ENCODE measurements at regions not wholly inside any gene's neighbourhood (a gene's known extent, or its start where the extent isn't known, plus 50 kb on each side); places are given as distances from the start of the nearest gene placed in this dataset.

- Mint-ChIP-seq H3K36me3 (no peaks in the 10 kb centered on the region), H3K27me3 (no peaks in the 10 kb centered on the region), H3K27ac (no peak overlapping the region), H3K4me1 (no peaks in the 10 kb centered on the region), H3K4me3 (no peak overlapping the region), H3K9me3 (peaks cover 5% of the 10 kb centered on the region)
- no peak for DNase-seq
- CTCF ChIA-PET, result no interaction called here
Observed at GRCh38 chr1:232404981-232405731, 224.8 kb downstream of the SIPA1L2 start.

GRCh38 chr1:232404227-232404626, 225.7 kb downstream of the SIPA1L2 start:
- Mint-ChIP-seq H3K36me3 (no peaks in the 10 kb centered on the region), H3K27me3 (no peaks in the 10 kb centered on the region), H3K4me1 (no peaks in the 10 kb centered on the region), H3K4me3 (no peak overlapping the region), H3K9me3 (peaks cover under 1% of the 10 kb centered on the region), H3K27ac (no peak overlapping the region)
- DNase-seq, result no peak
- CTCF ChIA-PET, result no interaction called here

- Mint-ChIP-seq H3K36me3 (no peaks in the 10 kb centered on the region), H3K9me3 (no peaks in the 10 kb centered on the region), H3K27ac (no peak overlapping the region), H3K27me3 (no peaks in the 10 kb centered on the region), H3K4me1 (no peaks in the 10 kb centered on the region), H3K4me3 (no peak overlapping the region)
- CTCF ChIA-PET, result no interaction called here
- no peak for DNase-seq
Observed at GRCh38 chr1:232403017-232403714, 226.8 kb downstream of the SIPA1L2 start.

- no peak overlapping the region for H3K27ac Mint-ChIP-seq
- H3K36me3 Mint-ChIP-seq, result no peaks in the 10 kb centered on the region
- CTCF ChIA-PET, result no interaction called here
- DNase-seq, result no peak
- H3K27me3 Mint-ChIP-seq, result no peaks in the 10 kb centered on the region
- H3K4me3 Mint-ChIP-seq, result no peak overlapping the region
- H3K4me1 Mint-ChIP-seq, result no peaks in the 10 kb centered on the region
- H3K9me3 Mint-ChIP-seq, result no peaks in the 10 kb centered on the region
Observed at GRCh38 chr1:232398823-232399222, 231.1 kb downstream of the SIPA1L2 start.

GRCh38 chr1:232393444-232394146, 236.3 kb downstream of the SIPA1L2 start:
- DNase-seq, result no peak
- Mint-ChIP-seq H3K27ac (no peak overlapping the region), H3K9me3 (no peaks in the 10 kb centered on the region), H3K4me1 (no peaks in the 10 kb centered on the region), H3K27me3 (peaks cover 4% of the 10 kb centered on the region), H3K4me3 (no peak overlapping the region), H3K36me3 (no peaks in the 10 kb centered on the region)
- CTCF ChIA-PET, result no interaction called here

GRCh38 chr1:232393010-232393409, 236.9 kb downstream of the SIPA1L2 start:
- Mint-ChIP-seq H3K4me3 (no peak overlapping the region), H3K9me3 (no peaks in the 10 kb centered on the region), H3K4me1 (no peaks in the 10 kb centered on the region), H3K27me3 (peaks cover 4% of the 10 kb centered on the region), H3K27ac (no peak overlapping the region), H3K36me3 (no peaks in the 10 kb centered on the region)
- no peak for DNase-seq
- CTCF ChIA-PET, result no interaction called here

- no peak for DNase-seq
- CTCF ChIA-PET, result no interaction called here
Observed at GRCh38 chr1:232390590-232390989, 239.3 kb downstream of the SIPA1L2 start.

GRCh38 chr1:232389744-232390143, 240.2 kb downstream of the SIPA1L2 start:
- CTCF ChIA-PET, result no interaction called here
- Mint-ChIP-seq H3K36me3 (no peaks in the 10 kb centered on the region), H3K27me3 (peaks cover 8% of the 10 kb centered on the region), H3K27ac (no peak overlapping the region), H3K9me3 (no peaks in the 10 kb centered on the region), H3K4me1 (no peaks in the 10 kb centered on the region), H3K4me3 (no peak overlapping the region)
- no peak for DNase-seq

More at GRCh38 chr1:232390590-232390989, 239.3 kb downstream of the SIPA1L2 start:
- Mint-ChIP-seq H3K9me3 (no peaks in the 10 kb centered on the region), H3K4me3 (no peak overlapping the region), H3K27me3 (peaks cover 4% of the 10 kb centered on the region), H3K4me1 (no peaks in the 10 kb centered on the region), H3K36me3 (no peaks in the 10 kb centered on the region), H3K27ac (no peak overlapping the region)

- H3K4me1 Mint-ChIP-seq, result no peaks in the 10 kb centered on the region
- no peaks in the 10 kb centered on the region for H3K36me3 Mint-ChIP-seq
- CTCF ChIA-PET, result no interaction called here
- no peak for DNase-seq
- H3K27me3 Mint-ChIP-seq, result peaks cover 7% of the 10 kb centered on the region
- H3K4me3 Mint-ChIP-seq, result no peak overlapping the region
- no peaks in the 10 kb centered on the region for H3K9me3 Mint-ChIP-seq
- H3K27ac Mint-ChIP-seq, result no peak overlapping the region
Observed at GRCh38 chr1:232388363-232388762, 241.6 kb downstream of the SIPA1L2 start.

- H3K4me1 Mint-ChIP-seq, result no peaks in the 10 kb centered on the region
- H3K9me3 Mint-ChIP-seq, result no peaks in the 10 kb centered on the region
- peaks cover 8% of the 10 kb centered on the region for H3K27me3 Mint-ChIP-seq
- H3K4me3 Mint-ChIP-seq, result no peak overlapping the region
- DNase-seq, result no peak
- H3K36me3 Mint-ChIP-seq, result no peaks in the 10 kb centered on the region
- CTCF ChIA-PET, result interaction anchor here (1.1 kb wide), 1 partner anchor 240 kb away, joined by 3 read pairs; no protein-coding TSS in a partner anchor
- H3K27ac Mint-ChIP-seq, result no peak overlapping the region
Observed at GRCh38 chr1:232386721-232387510, 243.0 kb downstream of the SIPA1L2 start.

- Mint-ChIP-seq H3K27me3 (peaks cover 8% of the 10 kb centered on the region), H3K4me3 (no peak overlapping the region), H3K4me1 (no peaks in the 10 kb centered on the region), H3K27ac (no peak overlapping the region), H3K9me3 (no peaks in the 10 kb centered on the region), H3K36me3 (no peaks in the 10 kb centered on the region)
- CTCF ChIA-PET, result interaction anchor here (1.1 kb wide), 1 partner anchor 241 kb away, joined by 3 read pairs; no protein-coding TSS in a partner anchor
- no peak for DNase-seq
Observed at GRCh38 chr1:232386294-232386693, 243.6 kb downstream of the SIPA1L2 start.

GRCh38 chr1:232385221-232385620, 244.7 kb downstream of the SIPA1L2 start:
- Mint-ChIP-seq H3K4me3 (no peak overlapping the region), H3K9me3 (no peaks in the 10 kb centered on the region), H3K27me3 (peaks cover 13% of the 10 kb centered on the region), H3K36me3 (no peaks in the 10 kb centered on the region), H3K27ac (no peak overlapping the region), H3K4me1 (no peaks in the 10 kb centered on the region)
- no peak for DNase-seq
- CTCF ChIA-PET, result no interaction called here

GRCh38 chr1:232384171-232384883, 245.6 kb downstream of the SIPA1L2 start:
- H3K9me3 Mint-ChIP-seq, result no peaks in the 10 kb centered on the region
- H3K27me3 Mint-ChIP-seq, result peaks cover 19% of the 10 kb centered on the region
- CTCF ChIA-PET, result no interaction called here
- H3K4me1 Mint-ChIP-seq, result no peaks in the 10 kb centered on the region
- no peak overlapping the region for H3K4me3 Mint-ChIP-seq
- no peak overlapping the region for H3K27ac Mint-ChIP-seq
- DNase-seq, result no peak
- no peaks in the 10 kb centered on the region for H3K36me3 Mint-ChIP-seq

Data from activated naive CD4-positive, alpha-beta T cell treated with anti-CD3 and anti-CD28 coated beads, Interleukin-2, amount 10 ng/mL, durations not matched to agents 7 days and 5 days (primary cell).